ENCODE measurements at regions not wholly inside any gene's neighbourhood (a gene's known extent, or its start where the extent isn't known, plus 50 kb on each side); places are given as distances from the start of the nearest gene placed in this dataset.

DNA sequence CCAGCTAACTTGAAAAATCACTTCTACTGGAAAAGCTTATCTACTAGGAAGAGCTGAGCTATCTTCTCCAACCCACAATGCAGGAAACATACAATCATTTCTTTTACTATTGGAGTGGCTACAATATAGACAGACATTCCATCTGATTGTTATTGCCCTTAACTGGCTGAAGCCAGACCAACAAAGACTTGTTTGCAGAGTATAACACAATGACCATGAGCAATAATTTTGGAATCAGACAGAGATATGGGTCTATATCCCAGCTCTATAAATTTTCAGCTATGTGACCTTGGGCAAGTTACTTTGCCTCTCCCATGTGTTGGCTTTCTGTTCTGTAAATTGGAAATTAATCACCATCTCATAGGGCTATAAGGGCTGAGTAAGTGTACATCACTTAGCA is 244.7 kb upstream of the SLC30A5 start (continued):
- TF ChIP-seq REST (IDR thresholded peaks at IDR 0.05; ENCODE audit: unreplicated experiment) = no peak
- TF ChIP-seq STAT1 (IDR thresholded peaks at IDR 0.05; ENCODE audit: unreplicated experiment) = no peak

- H3K4me1 ChIP-seq (ENCODE audit: insufficient read depth) = no peaks in the 10 kb centered on the region
- H4K20me1 ChIP-seq (replicated peaks; ENCODE audit: insufficient read depth) = no peaks in the 10 kb centered on the region
- H3K4me3 ChIP-seq = no peak overlapping the region
- no peak overlapping the region for H2AFZ ChIP-seq
- Mint-ChIP-seq H3K27me3 (ENCODE audit: insufficient read depth, low read depth, poor library complexity) (no peaks in the 10 kb centered on the region), H3K4me3 (no peak overlapping the region), H3K27ac (no peak overlapping the region), H3K9me3 (no peaks in the 10 kb centered on the region), H3K36me3 (ENCODE audit: low read depth) (no peaks in the 10 kb centered on the region; the same call in 2 of the 3 replicates), H3K4me1 (peaks cover 7% of the 10 kb centered on the region)
- H3F3A ChIP-seq (replicated peaks; ENCODE audit: low read depth) = no peaks in the 10 kb centered on the region
- TF ChIP-seq STAT1 (IDR thresholded peaks at IDR 0.05; ENCODE audit: unreplicated experiment) = no peak
- TF ChIP-seq EZH2 (IDR thresholded peaks at IDR 0.05; ENCODE audit: low read depth, unreplicated experiment) = no peak
- TF ChIP-seq REST (IDR thresholded peaks at IDR 0.05; ENCODE audit: unreplicated experiment) = no peak
- no peak for TF ChIP-seq JUNB (IDR thresholded peaks at IDR 0.05; ENCODE audit: unreplicated experiment)
- TF ChIP-seq ETS1 (IDR thresholded peaks at IDR 0.05) = no peak
- no peak for TF ChIP-seq POLR2AphosphoS5 (IDR thresholded peaks at IDR 0.05; ENCODE audit: low read depth)
- TF ChIP-seq ZNF331 (CRISPR knock-in tag; IDR thresholded peaks at IDR 0.05; ENCODE audit: low read depth) = no peak
- TF ChIP-seq, protein P1, sequence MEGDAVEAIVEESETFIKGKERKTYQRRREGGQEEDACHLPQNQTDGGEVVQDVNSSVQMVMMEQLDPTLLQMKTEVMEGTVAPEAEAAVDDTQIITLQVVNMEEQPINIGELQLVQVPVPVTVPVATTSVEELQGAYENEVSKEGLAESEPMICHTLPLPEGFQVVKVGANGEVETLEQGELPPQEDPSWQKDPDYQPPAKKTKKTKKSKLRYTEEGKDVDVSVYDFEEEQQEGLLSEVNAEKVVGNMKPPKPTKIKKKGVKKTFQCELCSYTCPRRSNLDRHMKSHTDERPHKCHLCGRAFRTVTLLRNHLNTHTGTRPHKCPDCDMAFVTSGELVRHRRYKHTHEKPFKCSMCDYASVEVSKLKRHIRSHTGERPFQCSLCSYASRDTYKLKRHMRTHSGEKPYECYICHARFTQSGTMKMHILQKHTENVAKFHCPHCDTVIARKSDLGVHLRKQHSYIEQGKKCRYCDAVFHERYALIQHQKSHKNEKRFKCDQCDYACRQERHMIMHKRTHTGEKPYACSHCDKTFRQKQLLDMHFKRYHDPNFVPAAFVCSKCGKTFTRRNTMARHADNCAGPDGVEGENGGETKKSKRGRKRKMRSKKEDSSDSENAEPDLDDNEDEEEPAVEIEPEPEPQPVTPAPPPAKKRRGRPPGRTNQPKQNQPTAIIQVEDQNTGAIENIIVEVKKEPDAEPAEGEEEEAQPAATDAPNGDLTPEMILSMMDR (conservative IDR thresholded peaks at IDR 0.05; ENCODE audit: low read depth in 2 of 2) = no peak
- no peak for TF ChIP-seq ZNF114 (CRISPR knock-in tag; IDR thresholded peaks at IDR 0.05)
- ATAC-seq (no peak), DNase-seq (ENCODE audit: low spot score) (peak; percentile 10)
- H3K9me2 ChIP-seq (ENCODE audit: insufficient read depth) = peaks cover 27% of the 10 kb centered on the region
- H3K27me3 ChIP-seq (ENCODE audit: insufficient read depth) = no peaks in the 10 kb centered on the region
- H3K79me2 ChIP-seq (replicated peaks; ENCODE audit: insufficient read depth) = no peaks in the 10 kb centered on the region
- H3K36me3 ChIP-seq (ENCODE audit: insufficient read depth) = no peaks in the 10 kb centered on the region
- H3K27ac ChIP-seq (ENCODE audit: low read depth) = no peak overlapping the region
- no peak overlapping the region for H3K4me2 ChIP-seq
Measured at GRCh38 chr5:68849906-68850305, 243.9 kb upstream of the SLC30A5 start.

Measured in GM23338 (cell line).